GM12873 (cell line): ENCODE measurements at regions not wholly inside any gene's neighbourhood (a gene's known extent, or its start where the extent isn't known, plus 50 kb on each side); places are given as distances from the start of the nearest gene placed in this dataset.

Source experiments
- TF ChIP-seq, protein P1 (sequence below): IDR thresholded peaks from 2 replicates; pipeline ENCODE4 v1.5.1; 2012; ENCODE audit warnings: low read depth, mild to moderate bottlenecking, moderate library complexity, low read length, control low read depth; ENCODE audit not compliant: insufficient read depth; ENCODE audit errors: missing control alignments

- TF ChIP-seq, protein P1, sequence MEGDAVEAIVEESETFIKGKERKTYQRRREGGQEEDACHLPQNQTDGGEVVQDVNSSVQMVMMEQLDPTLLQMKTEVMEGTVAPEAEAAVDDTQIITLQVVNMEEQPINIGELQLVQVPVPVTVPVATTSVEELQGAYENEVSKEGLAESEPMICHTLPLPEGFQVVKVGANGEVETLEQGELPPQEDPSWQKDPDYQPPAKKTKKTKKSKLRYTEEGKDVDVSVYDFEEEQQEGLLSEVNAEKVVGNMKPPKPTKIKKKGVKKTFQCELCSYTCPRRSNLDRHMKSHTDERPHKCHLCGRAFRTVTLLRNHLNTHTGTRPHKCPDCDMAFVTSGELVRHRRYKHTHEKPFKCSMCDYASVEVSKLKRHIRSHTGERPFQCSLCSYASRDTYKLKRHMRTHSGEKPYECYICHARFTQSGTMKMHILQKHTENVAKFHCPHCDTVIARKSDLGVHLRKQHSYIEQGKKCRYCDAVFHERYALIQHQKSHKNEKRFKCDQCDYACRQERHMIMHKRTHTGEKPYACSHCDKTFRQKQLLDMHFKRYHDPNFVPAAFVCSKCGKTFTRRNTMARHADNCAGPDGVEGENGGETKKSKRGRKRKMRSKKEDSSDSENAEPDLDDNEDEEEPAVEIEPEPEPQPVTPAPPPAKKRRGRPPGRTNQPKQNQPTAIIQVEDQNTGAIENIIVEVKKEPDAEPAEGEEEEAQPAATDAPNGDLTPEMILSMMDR, result peak; percentile 54
Observed at GRCh38 chr4:111937368-111937767, 207.9 kb upstream of the FAM241A start.

- TF ChIP-seq, protein P1, result no peak
Observed at GRCh38 chr4:111941957-111942356, 203.3 kb upstream of the FAM241A start.

GRCh38 chr4:111943796-111944203 lies 201.5 kb upstream of the FAM241A start:
- TF ChIP-seq, protein P1, result peak; percentile 82

- TF ChIP-seq, protein P1, result no peak
Observed at GRCh38 chr4:111945014-111945413, 200.2 kb upstream of the FAM241A start.

- TF ChIP-seq, protein P1, result no peak
Observed at GRCh38 chr4:111946800-111947199, 198.5 kb upstream of the FAM241A start.

DNA sequence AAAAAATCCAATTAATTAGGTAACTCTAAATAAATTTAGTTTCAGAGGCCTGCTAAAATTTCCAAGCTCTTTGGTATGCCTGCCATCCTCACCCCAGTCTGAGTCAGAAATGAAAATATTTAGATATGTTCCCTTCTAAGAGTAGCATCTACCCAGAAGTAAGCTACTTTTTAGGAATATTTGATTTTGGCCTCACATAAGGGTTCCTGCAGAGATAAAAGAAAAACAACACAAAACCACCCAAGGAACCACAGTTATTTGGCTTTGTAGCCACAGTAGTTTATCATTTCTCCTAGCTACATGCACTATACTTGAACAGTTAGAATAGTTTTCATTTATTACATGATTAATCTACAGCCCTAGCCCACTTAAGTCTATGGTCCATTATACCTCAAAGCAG lies 192.6 kb upstream of the FAM241A start:
- TF ChIP-seq, protein P1, result no peak

- TF ChIP-seq, protein P1, result no peak
Observed at GRCh38 chr4:111954550-111954949, 190.7 kb upstream of the FAM241A start.
